H1 (cell line): ENCODE measurements at regions not wholly inside any gene's neighbourhood (a gene's known extent, or its start where the extent isn't known, plus 50 kb on each side); places are given as distances from the start of the nearest gene placed in this dataset.

Experiments used
- CTCF ChIA-PET: fragments of 300-600 bp; sonication (Branson Sonifier 250); formaldehyde crosslinking; loops from one replicate; lab custom pipeline; 2021; ENCODE audit not compliant: partially characterized antibody; lab: Charles Lee
- POLR2A ChIA-PET: fragments of 300-600 bp; sonication (Branson Sonifier 250); formaldehyde crosslinking; loops from one replicate; lab custom pipeline; 2021; ENCODE audit warnings: inconsistent platforms; ENCODE audit not compliant: partially characterized antibody; lab: Charles Lee
- DNase-seq, 2 experiments: peaks; one replicate each; pipeline versions ENCODE4 v3.0.0 to v3.0.0-alpha.2; 2010 to 2022; ENCODE audit warnings: low spot score in 2 of 2, low read depth in 1 of 2, mixed read lengths in 1 of 2
- FAIRE-seq: peaks from 2 replicates; lab custom pipeline; 2011; peaks lifted over from hg19 to GRCh38; lab: Jason Lieb, UNC
- H2AFZ ChIP-seq: 2 replicates; pipeline ENCODE4 v1.8.1; 2012; ENCODE audit warnings: low read length, inconsistent platforms
- H2AK5ac ChIP-seq: 2 replicates; pipeline ENCODE4 v1.6.1; 2013; ENCODE audit warnings: low read depth, low read length
- H2BK120ac ChIP-seq: replicated peaks from 2 replicates; pipeline ENCODE3; 2013; ENCODE audit warnings: low read depth, low read length, inconsistent platforms
- H2BK12ac ChIP-seq: 2 replicates; pipeline ENCODE4 v1.6.1; 2013; ENCODE audit warnings: low read depth, low read length
- H2BK15ac ChIP-seq: 2 replicates; pipeline ENCODE4 v1.6.1; 2013; ENCODE audit warnings: low read length
- H2BK20ac ChIP-seq: 2 replicates; pipeline ENCODE4 v1.6.1; 2013; ENCODE audit warnings: low read length
- H2BK5ac ChIP-seq: 2 replicates; pipeline ENCODE4 v1.6.1; 2013; ENCODE audit warnings: low read depth, low read length
- H3K14ac ChIP-seq: 2 replicates; pipeline ENCODE4 v1.6.1; 2013; ENCODE audit warnings: inconsistent platforms; ENCODE audit not compliant: insufficient read length
- H3K18ac ChIP-seq: 2 replicates; pipeline ENCODE4 v1.6.1; 2013; ENCODE audit warnings: low read length; ENCODE audit errors: extremely low read depth
- H3K23ac ChIP-seq: 2 replicates; pipeline ENCODE4 v1.6.1; 2013; ENCODE audit warnings: inconsistent platforms; ENCODE audit not compliant: insufficient read length
- H3K23me2 ChIP-seq: 2 replicates; pipeline ENCODE4 v1.6.1; 2013; ENCODE audit warnings: low read depth, low read length
- H3K27ac ChIP-seq: 2 replicates; pipeline ENCODE4 v1.6.1; 2011; ENCODE audit warnings: low read depth, low read length, inconsistent platforms
- H3K27me3 ChIP-seq, 4 experiments: replicated peaks in 1 of 4; 1 replicate in 1 of 4; 2 replicates in 3 of 4; pipeline versions ENCODE4 v1.6.1 to v1.8.1; 2011 to 2013; ENCODE audit warnings: low read length in 3 of 4, mild to moderate bottlenecking in 3 of 4, inconsistent platforms in 2 of 4, mixed read lengths in 2 of 4, moderate library complexity in 1 of 4; ENCODE audit not compliant: control insufficient read depth in 3 of 4, insufficient read depth in 3 of 4; ENCODE audit errors: extremely low read depth in 1 of 4
- H3K36me3 ChIP-seq, 4 experiments: 2 replicates each; pipeline versions ENCODE4 v1.6.1 to v1.8.1; 2011 to 2013; ENCODE audit warnings: mild to moderate bottlenecking in 4 of 4, low read length in 3 of 4, moderate library complexity in 2 of 4, control low read depth in 1 of 4, inconsistent platforms in 1 of 4; ENCODE audit not compliant: insufficient read depth in 4 of 4, control insufficient read depth in 2 of 4
- H3K4ac ChIP-seq: replicated peaks from 2 replicates; pipeline ENCODE3; 2013; ENCODE audit warnings: low read length, low read depth, mixed read lengths, inconsistent platforms; ENCODE audit not compliant: insufficient read length
- H3K4me1 ChIP-seq, 4 experiments: replicated peaks in 1 of 4; 1 replicate in 1 of 4; 2 replicates in 3 of 4; pipeline versions ENCODE4 v1.6.1 to v1.8.1; 2011 to 2013; ENCODE audit warnings: low read length in 3 of 4, inconsistent platforms in 2 of 4, mixed read lengths in 1 of 4; ENCODE audit not compliant: insufficient read depth in 4 of 4, control insufficient read depth in 3 of 4
- H3K4me2 ChIP-seq, 2 experiments: 2 replicates each; pipeline versions ENCODE4 v1.6.1 to v1.8.1; 2011 to 2013; ENCODE audit warnings: low read depth in 2 of 2, low read length in 2 of 2, control low read depth in 1 of 2, inconsistent platforms in 1 of 2, mild to moderate bottlenecking in 1 of 2; ENCODE audit not compliant: insufficient read depth in 1 of 2
- H3K4me3 ChIP-seq, 4 experiments: fragments of 200-600, 300-600 bp in 1 of 4; sonication (generic), shearing (Covaris generic), sonication (Bioruptor Twin) in 1 of 4; 2 replicates each; pipeline versions ENCODE4 v1.5.1 to v1.8.1; 2011 to 2016; ENCODE audit warnings: low read length in 4 of 4, low read depth in 3 of 4, control low read depth in 2 of 4, inconsistent platforms in 2 of 4, mild to moderate bottlenecking in 2 of 4, mixed read lengths in 1 of 4, moderate library complexity in 1 of 4; ENCODE audit not compliant: insufficient read depth in 2 of 4; ENCODE audit errors: extremely low read depth in 1 of 4
- H3K56ac ChIP-seq: replicated peaks from 2 replicates; pipeline ENCODE3; 2013; ENCODE audit warnings: low read depth, mild to moderate bottlenecking, mixed read lengths, low read length, inconsistent platforms; ENCODE audit not compliant: insufficient read length
- H3K79me1 ChIP-seq: 2 replicates; pipeline ENCODE4 v1.6.1; 2013; ENCODE audit warnings: low read depth, low read length, control low read depth
- H3K79me2 ChIP-seq, 2 experiments: 2 replicates each; pipeline versions ENCODE4 v1.6.1 to v1.8.1; 2012 to 2013; ENCODE audit warnings: low read length in 2 of 2, mild to moderate bottlenecking in 2 of 2, inconsistent platforms in 1 of 2; ENCODE audit not compliant: insufficient read depth in 2 of 2, control insufficient read depth in 1 of 2
- H3K9ac ChIP-seq, 4 experiments: replicated peaks in 1 of 4; 1 replicate in 1 of 4; 2 replicates in 3 of 4; pipeline versions ENCODE4 v1.6.1 to v1.8.1; 2011 to 2013; ENCODE audit warnings: low read depth in 3 of 4, low read length in 3 of 4, control low read depth in 2 of 4, mild to moderate bottlenecking in 2 of 4, moderate library complexity in 2 of 4, inconsistent platforms in 1 of 4; ENCODE audit errors: extremely low read depth in 1 of 4
- H3K9me3 ChIP-seq, 2 experiments: 2 replicates each; pipeline versions ENCODE4 v1.6.1 to v1.8.1; 2012 to 2013; ENCODE audit warnings: mild to moderate bottlenecking in 2 of 2, moderate library complexity in 2 of 2, control low read depth in 1 of 2, inconsistent platforms in 1 of 2, low read depth in 1 of 2, low read length in 1 of 2, mixed read lengths in 1 of 2; ENCODE audit not compliant: insufficient read depth in 2 of 2
- H4K20me1 ChIP-seq, 2 experiments: replicated peaks in 1 of 2; 2 replicates each; pipeline versions ENCODE3 to v1.8.1; 2011 to 2013; ENCODE audit warnings: inconsistent platforms in 2 of 2, low read length in 2 of 2, mild to moderate bottlenecking in 1 of 2; ENCODE audit not compliant: insufficient read depth in 2 of 2, control insufficient read depth in 1 of 2
- H4K5ac ChIP-seq: 2 replicates; pipeline ENCODE4 v1.6.1; 2013; ENCODE audit warnings: low read length, low read depth, mixed read lengths, inconsistent platforms; ENCODE audit not compliant: insufficient read length
- H4K8ac ChIP-seq: 2 replicates; pipeline ENCODE4 v1.8.0; 2013; ENCODE audit warnings: mild to moderate bottlenecking, moderate library complexity, low read length, inconsistent platforms; ENCODE audit not compliant: insufficient read depth; ENCODE audit errors: extremely low read depth
- H4K91ac ChIP-seq: replicated peaks from 2 replicates; pipeline ENCODE3; 2013; ENCODE audit warnings: low read length, mixed read lengths, inconsistent platforms; ENCODE audit not compliant: insufficient read length
- ATF3 ChIP-seq: IDR thresholded peaks from 2 replicates; pipeline ENCODE4 v1.6.1; 2011; ENCODE audit warnings: low read depth, mild to moderate bottlenecking, low read length; ENCODE audit not compliant: insufficient read depth
- BCL11A ChIP-seq, 2 experiments: IDR thresholded peaks; one replicate each; pipeline ENCODE4 v1.6.1; 2011; ENCODE audit warnings: low read depth in 2 of 2, low read length in 2 of 2, mild to moderate bottlenecking in 2 of 2
- CHD2 ChIP-seq: IDR thresholded peaks from 2 replicates; pipeline ENCODE4 v1.6.1; 2012; ENCODE audit warnings: low read length, improper control_type of control experiment
- E2F6 ChIP-seq: IDR thresholded peaks from 2 replicates; pipeline ENCODE4 v1.6.1; 2012; ENCODE audit warnings: inconsistent platforms
- EGR1 ChIP-seq: IDR thresholded peaks from 2 replicates; pipeline ENCODE4 v1.6.1; 2011; ENCODE audit warnings: low read depth, low read length, borderline replicate concordance
- KDM5A ChIP-seq: fragments of 200-600 bp; IDR thresholded peaks from 2 replicates; pipeline ENCODE4 v1.7.1; 2012; ENCODE audit warnings: mild to moderate bottlenecking, low read length, inconsistent platforms, mixed read lengths
- RFX5 ChIP-seq: IDR thresholded peaks from 2 replicates; pipeline ENCODE4 v1.6.1; 2011; ENCODE audit warnings: low read depth, low read length, improper control_type of control experiment, borderline replicate concordance
- RXRA ChIP-seq: IDR thresholded peaks from 2 replicates; pipeline ENCODE4 v1.6.1; 2011; ENCODE audit warnings: low read depth, mild to moderate bottlenecking, low read length, moderate library complexity; ENCODE audit not compliant: insufficient read depth
- SIN3A ChIP-seq, 2 experiments: IDR thresholded peaks in 1 of 2; conservative IDR thresholded peaks in 1 of 2; 2 replicates each; pipeline ENCODE4 v1.6.1; 2011 to 2012; ENCODE audit warnings: low read length in 2 of 2, improper control_type of control experiment in 1 of 2, low read depth in 1 of 2, mild to moderate bottlenecking in 1 of 2
- SIRT6 ChIP-seq: IDR thresholded peaks from one replicate; pipeline ENCODE4 v1.7.1; 2012; ENCODE audit warnings: low read length, inconsistent platforms
- SP2 ChIP-seq: IDR thresholded peaks from 2 replicates; pipeline ENCODE4 v1.6.1; 2012; ENCODE audit warnings: mild to moderate bottlenecking, low read length, inconsistent platforms
- SRF ChIP-seq: IDR thresholded peaks from 2 replicates; pipeline ENCODE4 v1.6.1; 2011; ENCODE audit warnings: mild to moderate bottlenecking, low read depth, low read length, moderate library complexity
- WGBS, 2 experiments: shearing (Covaris generic) in 1 of 2; methylation state at CpG; one replicate each; pipeline versions ENCODE4 v1.1.6 to v1.1.7; 2013 to 2015; ENCODE audit warnings: low lambda C conversion rate in 2 of 2, mixed read lengths in 2 of 2, inconsistent platforms in 1 of 2, low coverage in 1 of 2, missing lambda C conversion rate in 1 of 2; ENCODE audit not compliant: insufficient replicate concordance in 2 of 2, insufficient coverage in 1 of 2, insufficient read length in 1 of 2; ENCODE audit errors: extremely low coverage in 1 of 2, missing lambda C conversion rate in 1 of 2; 5-methylcytosine and 5-hydroxymethylcytosine counted together

- Histone ChIP-seq H3K23ac (no peak overlapping the region), H3K4me3 (no peak overlapping the region), H2BK120ac (no peak overlapping the region), H3K4me1 (no peaks in the 10 kb centered on the region), H2BK12ac (no peak overlapping the region), H4K20me1 (no peaks in the 10 kb centered on the region), H2AFZ (peak overlapping the region; percentile 76), H4K91ac (no peak overlapping the region), H3K9me3 (no peaks in the 10 kb centered on the region), H3K14ac (no peak overlapping the region), H2AK5ac (no peak overlapping the region), H4K5ac (no peak overlapping the region), H2BK20ac (no peak overlapping the region), H2BK5ac (no peak overlapping the region), H3K36me3 (no peaks in the 10 kb centered on the region), H3K56ac (no peak overlapping the region), H3K4ac (no peak overlapping the region), H3K27ac (no peak overlapping the region), H3K27me3 (no peaks in the 10 kb centered on the region), H3K79me1 (no peaks in the 10 kb centered on the region), H2BK15ac (no peak overlapping the region), H3K79me2 (no peaks in the 10 kb centered on the region), H3K4me2 (no peak overlapping the region), H3K23me2 (no peaks in the 10 kb centered on the region), H4K8ac (no peak overlapping the region), H3K9ac (no peak overlapping the region), H3K18ac (no peak overlapping the region)
- POLR2A ChIA-PET = no interaction called here
- TF ChIP-seq SIRT6 (no peak), ATF3 (no peak), RXRA (no peak), BCL11A (IDR thresholded peaks at IDR 0.05; ENCODE audit: low read depth in 2 of 2, low read length in 2 of 2) (no peak), SP2 (no peak), SRF (no peak), EGR1 (no peak), E2F6 (no peak), CHD2 (no peak), RFX5 (no peak), KDM5A (no peak), SIN3A (conservative IDR thresholded peaks at IDR 0.05 in 1 of 2, IDR thresholded peaks at IDR 0.05 in 1 of 2; ENCODE audit: low read depth in 1 of 2, low read length in 2 of 2) (no peak)
- DNase-seq = no peak
- CTCF ChIA-PET = interaction anchor here (1.1 to 3.3 kb wide), 2 partner anchors 11 to 16 kb away, joined by 3 to 12 read pairs; no protein-coding TSS in a partner anchor
- 93% methylated on average over 1 of the region's 1 CpG; no CpG with 5 or more reads in 1 of the 2 experiments for WGBS, 2 experiments
- FAIRE-seq = no peak
Observed at GRCh38 chr6:23642849-23643248, 483.2 kb upstream of the NRSN1 start.
